ENCODE measurements at regions not wholly inside any gene's neighbourhood (a gene's known extent, or its start where the extent isn't known, plus 50 kb on each side); places are given as distances from the start of the nearest gene placed in this dataset.

DNA sequence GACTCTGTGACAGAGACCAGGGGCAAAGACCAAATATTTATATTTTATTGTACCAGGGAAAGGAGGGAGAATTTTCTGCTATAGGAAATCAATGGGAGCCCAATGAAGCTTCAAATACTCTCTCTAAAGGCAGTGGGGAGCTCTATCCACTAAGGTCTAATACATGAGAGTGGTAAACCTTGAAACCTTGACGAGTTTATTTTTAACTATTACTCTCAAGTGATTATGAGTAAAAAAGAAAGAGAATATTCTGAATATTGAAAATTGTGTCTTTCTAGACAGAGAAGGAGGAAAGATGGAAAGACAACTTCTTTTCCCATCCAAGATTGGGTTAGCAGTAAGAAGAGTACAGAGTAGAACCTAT is 1722.1 kb upstream of the SEL1L start:
- Histone ChIP-seq H3K27me3 (ENCODE audit: insufficient read depth) (no peaks in the 10 kb centered on the region), H3K4me1 (ENCODE audit: insufficient read depth) (no peaks in the 10 kb centered on the region), H3K79me2 (replicated peaks; ENCODE audit: insufficient read depth) (no peaks in the 10 kb centered on the region), H3K27ac (ENCODE audit: low read depth) (no peak overlapping the region), H4K20me1 (replicated peaks; ENCODE audit: insufficient read depth) (no peaks in the 10 kb centered on the region), H3K36me3 (ENCODE audit: insufficient read depth) (no peaks in the 10 kb centered on the region), H3F3A (replicated peaks; ENCODE audit: low read depth) (no peaks in the 10 kb centered on the region), H3K9me2 (ENCODE audit: insufficient read depth) (no peaks in the 10 kb centered on the region), H2AFZ (no peak overlapping the region), H3K4me3 (no peak overlapping the region), H3K4me2 (no peak overlapping the region)
- no peaks in the 10 kb centered on the region for H3K36me3 Mint-ChIP-seq (ENCODE audit: low read depth)
- DNase-seq (ENCODE audit: low spot score): no peak
- H3K9me3 Mint-ChIP-seq: no peaks in the 10 kb centered on the region
- no peak overlapping the region for H3K4me3 Mint-ChIP-seq
- ATAC-seq: no peak
- H3K27me3 Mint-ChIP-seq (ENCODE audit: insufficient read depth, low read depth, poor library complexity): no peaks in the 10 kb centered on the region
- no peaks in the 10 kb centered on the region for H3K4me1 Mint-ChIP-seq
- no peak for TF ChIP-seq STAT1 (IDR thresholded peaks at IDR 0.05; ENCODE audit: unreplicated experiment)
- no peak for TF ChIP-seq ZNF331 (CRISPR knock-in tag; IDR thresholded peaks at IDR 0.05; ENCODE audit: low read depth)
- TF ChIP-seq, protein P1, sequence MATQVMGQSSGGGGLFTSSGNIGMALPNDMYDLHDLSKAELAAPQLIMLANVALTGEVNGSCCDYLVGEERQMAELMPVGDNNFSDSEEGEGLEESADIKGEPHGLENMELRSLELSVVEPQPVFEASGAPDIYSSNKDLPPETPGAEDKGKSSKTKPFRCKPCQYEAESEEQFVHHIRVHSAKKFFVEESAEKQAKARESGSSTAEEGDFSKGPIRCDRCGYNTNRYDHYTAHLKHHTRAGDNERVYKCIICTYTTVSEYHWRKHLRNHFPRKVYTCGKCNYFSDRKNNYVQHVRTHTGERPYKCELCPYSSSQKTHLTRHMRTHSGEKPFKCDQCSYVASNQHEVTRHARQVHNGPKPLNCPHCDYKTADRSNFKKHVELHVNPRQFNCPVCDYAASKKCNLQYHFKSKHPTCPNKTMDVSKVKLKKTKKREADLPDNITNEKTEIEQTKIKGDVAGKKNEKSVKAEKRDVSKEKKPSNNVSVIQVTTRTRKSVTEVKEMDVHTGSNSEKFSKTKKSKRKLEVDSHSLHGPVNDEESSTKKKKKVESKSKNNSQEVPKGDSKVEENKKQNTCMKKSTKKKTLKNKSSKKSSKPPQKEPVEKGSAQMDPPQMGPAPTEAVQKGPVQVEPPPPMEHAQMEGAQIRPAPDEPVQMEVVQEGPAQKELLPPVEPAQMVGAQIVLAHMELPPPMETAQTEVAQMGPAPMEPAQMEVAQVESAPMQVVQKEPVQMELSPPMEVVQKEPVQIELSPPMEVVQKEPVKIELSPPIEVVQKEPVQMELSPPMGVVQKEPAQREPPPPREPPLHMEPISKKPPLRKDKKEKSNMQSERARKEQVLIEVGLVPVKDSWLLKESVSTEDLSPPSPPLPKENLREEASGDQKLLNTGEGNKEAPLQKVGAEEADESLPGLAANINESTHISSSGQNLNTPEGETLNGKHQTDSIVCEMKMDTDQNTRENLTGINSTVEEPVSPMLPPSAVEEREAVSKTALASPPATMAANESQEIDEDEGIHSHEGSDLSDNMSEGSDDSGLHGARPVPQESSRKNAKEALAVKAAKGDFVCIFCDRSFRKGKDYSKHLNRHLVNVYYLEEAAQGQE (IDR thresholded peaks at IDR 0.05; ENCODE audit: unreplicated experiment): no peak
- TF ChIP-seq EZH2phosphoT487 (IDR thresholded peaks at IDR 0.05; ENCODE audit: unreplicated experiment): no peak
- TF ChIP-seq POLR2AphosphoS5 (IDR thresholded peaks at IDR 0.05; ENCODE audit: low read depth): no peak
- TF ChIP-seq ZNF114 (CRISPR knock-in tag; IDR thresholded peaks at IDR 0.05): no peak
- TF ChIP-seq, protein P2, sequence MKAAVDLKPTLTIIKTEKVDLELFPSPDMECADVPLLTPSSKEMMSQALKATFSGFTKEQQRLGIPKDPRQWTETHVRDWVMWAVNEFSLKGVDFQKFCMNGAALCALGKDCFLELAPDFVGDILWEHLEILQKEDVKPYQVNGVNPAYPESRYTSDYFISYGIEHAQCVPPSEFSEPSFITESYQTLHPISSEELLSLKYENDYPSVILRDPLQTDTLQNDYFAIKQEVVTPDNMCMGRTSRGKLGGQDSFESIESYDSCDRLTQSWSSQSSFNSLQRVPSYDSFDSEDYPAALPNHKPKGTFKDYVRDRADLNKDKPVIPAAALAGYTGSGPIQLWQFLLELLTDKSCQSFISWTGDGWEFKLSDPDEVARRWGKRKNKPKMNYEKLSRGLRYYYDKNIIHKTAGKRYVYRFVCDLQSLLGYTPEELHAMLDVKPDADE (IDR thresholded peaks at IDR 0.05): no peak
- no peak for TF ChIP-seq CREB1 (CRISPR knock-in tag; IDR thresholded peaks at IDR 0.05; ENCODE audit: low read depth)
- TF ChIP-seq, protein P3, sequence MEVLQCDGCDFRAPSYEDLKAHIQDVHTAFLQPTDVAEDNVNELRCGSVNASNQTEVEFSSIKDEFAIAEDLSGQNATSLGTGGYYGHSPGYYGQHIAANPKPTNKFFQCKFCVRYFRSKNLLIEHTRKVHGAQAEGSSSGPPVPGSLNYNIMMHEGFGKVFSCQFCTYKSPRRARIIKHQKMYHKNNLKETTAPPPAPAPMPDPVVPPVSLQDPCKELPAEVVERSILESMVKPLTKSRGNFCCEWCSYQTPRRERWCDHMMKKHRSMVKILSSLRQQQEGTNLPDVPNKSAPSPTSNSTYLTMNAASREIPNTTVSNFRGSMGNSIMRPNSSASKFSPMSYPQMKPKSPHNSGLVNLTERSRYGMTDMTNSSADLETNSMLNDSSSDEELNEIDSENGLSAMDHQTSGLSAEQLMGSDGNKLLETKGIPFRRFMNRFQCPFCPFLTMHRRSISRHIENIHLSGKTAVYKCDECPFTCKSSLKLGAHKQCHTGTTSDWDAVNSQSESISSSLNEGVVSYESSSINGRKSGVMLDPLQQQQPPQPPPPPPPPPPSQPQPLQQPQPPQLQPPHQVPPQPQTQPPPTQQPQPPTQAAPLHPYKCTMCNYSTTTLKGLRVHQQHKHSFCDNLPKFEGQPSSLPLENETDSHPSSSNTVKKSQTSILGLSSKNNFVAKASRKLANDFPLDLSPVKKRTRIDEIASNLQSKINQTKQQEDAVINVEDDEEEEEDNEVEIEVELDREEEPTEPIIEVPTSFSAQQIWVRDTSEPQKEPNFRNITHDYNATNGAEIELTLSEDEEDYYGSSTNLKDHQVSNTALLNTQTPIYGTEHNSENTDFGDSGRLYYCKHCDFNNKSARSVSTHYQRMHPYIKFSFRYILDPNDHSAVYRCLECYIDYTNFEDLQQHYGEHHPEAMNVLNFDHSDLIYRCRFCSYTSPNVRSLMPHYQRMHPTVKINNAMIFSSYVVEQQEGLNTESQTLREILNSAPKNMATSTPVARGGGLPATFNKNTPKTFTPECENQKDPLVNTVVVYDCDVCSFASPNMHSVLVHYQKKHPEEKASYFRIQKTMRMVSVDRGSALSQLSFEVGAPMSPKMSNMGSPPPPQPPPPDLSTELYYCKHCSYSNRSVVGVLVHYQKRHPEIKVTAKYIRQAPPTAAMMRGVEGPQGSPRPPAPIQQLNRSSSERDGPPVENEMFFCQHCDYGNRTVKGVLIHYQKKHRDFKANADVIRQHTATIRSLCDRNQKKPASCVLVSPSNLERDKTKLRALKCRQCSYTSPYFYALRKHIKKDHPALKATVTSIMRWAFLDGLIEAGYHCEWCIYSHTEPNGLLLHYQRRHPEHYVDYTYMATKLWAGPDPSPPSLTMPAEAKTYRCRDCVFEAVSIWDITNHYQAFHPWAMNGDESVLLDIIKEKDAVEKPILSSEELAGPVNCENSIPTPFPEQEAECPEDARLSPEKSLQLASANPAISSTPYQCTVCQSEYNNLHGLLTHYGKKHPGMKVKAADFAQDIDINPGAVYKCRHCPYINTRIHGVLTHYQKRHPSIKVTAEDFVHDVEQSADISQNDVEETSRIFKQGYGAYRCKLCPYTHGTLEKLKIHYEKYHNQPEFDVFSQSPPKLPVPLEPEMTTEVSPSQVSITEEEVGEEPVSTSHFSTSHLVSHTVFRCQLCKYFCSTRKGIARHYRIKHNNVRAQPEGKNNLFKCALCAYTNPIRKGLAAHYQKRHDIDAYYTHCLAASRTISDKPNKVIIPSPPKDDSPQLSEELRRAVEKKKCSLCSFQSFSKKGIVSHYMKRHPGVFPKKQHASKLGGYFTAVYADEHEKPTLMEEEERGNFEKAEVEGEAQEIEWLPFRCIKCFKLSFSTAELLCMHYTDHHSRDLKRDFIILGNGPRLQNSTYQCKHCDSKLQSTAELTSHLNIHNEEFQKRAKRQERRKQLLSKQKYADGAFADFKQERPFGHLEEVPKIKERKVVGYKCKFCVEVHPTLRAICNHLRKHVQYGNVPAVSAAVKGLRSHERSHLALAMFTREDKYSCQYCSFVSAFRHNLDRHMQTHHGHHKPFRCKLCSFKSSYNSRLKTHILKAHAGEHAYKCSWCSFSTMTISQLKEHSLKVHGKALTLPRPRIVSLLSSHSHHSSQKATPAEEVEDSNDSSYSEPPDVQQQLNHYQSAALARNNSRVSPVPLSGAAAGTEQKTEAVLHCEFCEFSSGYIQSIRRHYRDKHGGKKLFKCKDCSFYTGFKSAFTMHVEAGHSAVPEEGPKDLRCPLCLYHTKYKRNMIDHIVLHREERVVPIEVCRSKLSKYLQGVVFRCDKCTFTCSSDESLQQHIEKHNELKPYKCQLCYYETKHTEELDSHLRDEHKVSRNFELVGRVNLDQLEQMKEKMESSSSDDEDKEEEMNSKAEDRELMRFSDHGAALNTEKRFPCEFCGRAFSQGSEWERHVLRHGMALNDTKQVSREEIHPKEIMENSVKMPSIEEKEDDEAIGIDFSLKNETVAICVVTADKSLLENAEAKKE (CRISPR knock-in tag; IDR thresholded peaks at IDR 0.05): no peak
- TF ChIP-seq NANOG (IDR thresholded peaks at IDR 0.05; ENCODE audit: borderline replicate concordance): no peak
- TF ChIP-seq EZH2 (IDR thresholded peaks at IDR 0.05; ENCODE audit: low read depth, unreplicated experiment): no peak
- TF ChIP-seq, protein P4, sequence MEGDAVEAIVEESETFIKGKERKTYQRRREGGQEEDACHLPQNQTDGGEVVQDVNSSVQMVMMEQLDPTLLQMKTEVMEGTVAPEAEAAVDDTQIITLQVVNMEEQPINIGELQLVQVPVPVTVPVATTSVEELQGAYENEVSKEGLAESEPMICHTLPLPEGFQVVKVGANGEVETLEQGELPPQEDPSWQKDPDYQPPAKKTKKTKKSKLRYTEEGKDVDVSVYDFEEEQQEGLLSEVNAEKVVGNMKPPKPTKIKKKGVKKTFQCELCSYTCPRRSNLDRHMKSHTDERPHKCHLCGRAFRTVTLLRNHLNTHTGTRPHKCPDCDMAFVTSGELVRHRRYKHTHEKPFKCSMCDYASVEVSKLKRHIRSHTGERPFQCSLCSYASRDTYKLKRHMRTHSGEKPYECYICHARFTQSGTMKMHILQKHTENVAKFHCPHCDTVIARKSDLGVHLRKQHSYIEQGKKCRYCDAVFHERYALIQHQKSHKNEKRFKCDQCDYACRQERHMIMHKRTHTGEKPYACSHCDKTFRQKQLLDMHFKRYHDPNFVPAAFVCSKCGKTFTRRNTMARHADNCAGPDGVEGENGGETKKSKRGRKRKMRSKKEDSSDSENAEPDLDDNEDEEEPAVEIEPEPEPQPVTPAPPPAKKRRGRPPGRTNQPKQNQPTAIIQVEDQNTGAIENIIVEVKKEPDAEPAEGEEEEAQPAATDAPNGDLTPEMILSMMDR (conservative IDR thresholded peaks at IDR 0.05; ENCODE audit: low read depth in 2 of 2): no peak
- no peak overlapping the region for H3K27ac Mint-ChIP-seq

Data from GM23338 (cell line).